GM19397 (cell line): ENCODE measurements at regions not wholly inside any gene's neighbourhood (a gene's known extent, or its start where the extent isn't known, plus 50 kb on each side); places are given as distances from the start of the nearest gene placed in this dataset.

Experiments
- ATAC-seq: cut with Tn5 transposase; IDR thresholded peaks from one replicate; pipeline ENCODE4 v1.9.1; 2021; ENCODE audit warnings: mild to moderate bottlenecking, moderate library complexity; ENCODE audit not compliant: unreplicated experiment

- no peak for ATAC-seq
Observed at GRCh38 chr16:87054154-87054553, 263.0 kb downstream of the C16orf95 start.

GRCh38 chr16:87054856-87055255 lies 262.3 kb downstream of the C16orf95 start:
- no peak for ATAC-seq

GRCh38 chr16:87056083-87056482 lies 261.1 kb downstream of the C16orf95 start:
- no peak for ATAC-seq

- no peak for ATAC-seq
Observed at GRCh38 chr16:87056551-87056950, 260.6 kb downstream of the C16orf95 start.

GRCh38 chr16:87057211-87057881 lies 259.8 kb downstream of the C16orf95 start:
- no peak for ATAC-seq

GRCh38 chr16:87057951-87058560 lies 259.1 kb downstream of the C16orf95 start:
- no peak for ATAC-seq

- ATAC-seq, result no peak
Observed at GRCh38 chr16:87058728-87059250, 258.4 kb downstream of the C16orf95 start.

- no peak for ATAC-seq
Observed at GRCh38 chr16:87060034-87060986, 256.9 kb downstream of the C16orf95 start.

- ATAC-seq, result no peak
Observed at GRCh38 chr16:87061243-87061920, 255.8 kb downstream of the C16orf95 start.

GRCh38 chr16:87062569-87063442 lies 254.4 kb downstream of the C16orf95 start:
- ATAC-seq, result no peak

- ATAC-seq, result no peak
Observed at GRCh38 chr16:87063543-87063942, 253.6 kb downstream of the C16orf95 start.

- no peak for ATAC-seq
Observed at GRCh38 chr16:87064731-87065445, 252.3 kb downstream of the C16orf95 start.

- ATAC-seq, result no peak
Observed at GRCh38 chr16:87065446-87066132, 251.6 kb downstream of the C16orf95 start.

GRCh38 chr16:87066133-87067002 lies 250.8 kb downstream of the C16orf95 start:
- no peak for ATAC-seq

- ATAC-seq, result no peak
Observed at GRCh38 chr16:87067003-87067556, 250.1 kb downstream of the C16orf95 start.

GRCh38 chr16:87067836-87068761 lies 249.1 kb downstream of the C16orf95 start:
- no peak for ATAC-seq
